Thyroid gland (tissue), 4 donors: ENCODE measurements at regions not wholly inside any gene's neighbourhood (a gene's known extent, or its start where the extent isn't known, plus 50 kb on each side); places are given as distances from the start of the nearest gene placed in this dataset.

ENCODE experiments used
- POLR2A ChIP-seq, 2 donors: fragments of 450-650 bp; IDR thresholded peaks; one replicate each; pipeline ENCODE4 v1.6.1; 2017; ENCODE audit warnings: antibody characterized with exemption in 2 of 2, mild to moderate bottlenecking in 2 of 2, moderate library complexity in 1 of 2
- TF ChIP-seq, protein P1 (sequence below), 6 experiments: fragments of 200-600 bp in 3 of 6; fragments of 450-650 bp in 3 of 6; sonication (generic) in 3 of 6; IDR thresholded peaks; one replicate each; pipeline ENCODE4 v1.5.1; 2016 to 2019; ENCODE audit warnings: antibody characterized with exemption in 6 of 6, mild to moderate bottlenecking in 2 of 6, inconsistent platforms in 1 of 6, moderate library complexity in 1 of 6

DNA sequence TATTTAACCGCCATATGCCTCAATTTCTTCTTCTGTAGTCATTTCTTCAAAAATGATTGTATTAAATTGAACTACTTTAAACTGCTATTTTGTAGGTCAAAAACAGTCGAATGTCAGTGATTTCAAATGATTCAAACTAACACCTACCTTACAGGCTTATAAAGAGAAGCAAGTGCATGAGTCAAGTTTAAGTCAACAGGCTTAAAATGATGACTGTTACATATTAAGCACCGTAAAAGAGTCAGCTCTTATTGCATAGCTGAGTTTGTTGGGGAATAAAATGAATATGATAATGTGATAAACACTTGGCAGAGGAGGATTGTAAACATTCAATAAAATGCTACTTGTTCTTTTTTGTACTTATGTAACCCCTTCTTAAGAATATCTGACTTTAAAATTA is 90.1 kb upstream of the ANKRD1 start:
- no peak for TF ChIP-seq POLR2A (IDR thresholded peaks at IDR 0.05)
- TF ChIP-seq, protein P1, sequence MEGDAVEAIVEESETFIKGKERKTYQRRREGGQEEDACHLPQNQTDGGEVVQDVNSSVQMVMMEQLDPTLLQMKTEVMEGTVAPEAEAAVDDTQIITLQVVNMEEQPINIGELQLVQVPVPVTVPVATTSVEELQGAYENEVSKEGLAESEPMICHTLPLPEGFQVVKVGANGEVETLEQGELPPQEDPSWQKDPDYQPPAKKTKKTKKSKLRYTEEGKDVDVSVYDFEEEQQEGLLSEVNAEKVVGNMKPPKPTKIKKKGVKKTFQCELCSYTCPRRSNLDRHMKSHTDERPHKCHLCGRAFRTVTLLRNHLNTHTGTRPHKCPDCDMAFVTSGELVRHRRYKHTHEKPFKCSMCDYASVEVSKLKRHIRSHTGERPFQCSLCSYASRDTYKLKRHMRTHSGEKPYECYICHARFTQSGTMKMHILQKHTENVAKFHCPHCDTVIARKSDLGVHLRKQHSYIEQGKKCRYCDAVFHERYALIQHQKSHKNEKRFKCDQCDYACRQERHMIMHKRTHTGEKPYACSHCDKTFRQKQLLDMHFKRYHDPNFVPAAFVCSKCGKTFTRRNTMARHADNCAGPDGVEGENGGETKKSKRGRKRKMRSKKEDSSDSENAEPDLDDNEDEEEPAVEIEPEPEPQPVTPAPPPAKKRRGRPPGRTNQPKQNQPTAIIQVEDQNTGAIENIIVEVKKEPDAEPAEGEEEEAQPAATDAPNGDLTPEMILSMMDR (IDR thresholded peaks at IDR 0.05) = no peak
